ENCODE measurements at regions not wholly inside any gene's neighbourhood (a gene's known extent, or its start where the extent isn't known, plus 50 kb on each side); places are given as distances from the start of the nearest gene placed in this dataset.
"Not testable (repeated sequence)": the region's sequence is repeated elsewhere in the genome, so short reads cannot be mapped to it uniquely, and the experiment has no call there.

DNA sequence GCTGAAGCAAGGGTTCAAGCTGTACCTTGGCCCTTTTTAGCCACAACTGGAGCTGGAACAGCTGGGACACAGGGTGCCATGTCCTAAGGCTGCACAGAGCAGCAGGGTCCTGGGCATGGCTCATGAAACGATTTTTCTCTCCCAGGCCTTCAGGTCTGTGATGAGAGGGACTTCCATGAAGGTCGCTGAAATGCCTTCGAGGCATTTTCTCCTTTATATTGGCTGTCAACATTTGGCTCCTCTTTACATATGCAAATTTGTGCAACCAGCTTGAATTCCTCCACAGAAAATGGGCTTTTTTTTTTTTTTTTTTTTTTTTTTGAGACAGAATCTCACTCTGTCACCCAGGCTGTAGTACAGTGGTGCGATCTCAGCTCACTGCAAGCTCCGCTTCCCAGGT lies 430.8 kb downstream of the PCDH11X start:
- no peak overlapping the region for H3K4me3 ChIP-seq (ENCODE audit: insufficient read depth, low read length)
- H3K4me2 ChIP-seq (ENCODE audit: insufficient read depth, low read length) = no peak overlapping the region
- no peaks in the 10 kb centered on the region for H3K27me3 ChIP-seq (ENCODE audit: insufficient read depth, low read length)
- no peaks in the 10 kb centered on the region for H3K36me3 ChIP-seq (ENCODE audit: insufficient read depth, low read length)
- H2AFZ ChIP-seq (ENCODE audit: low read length) = no peak overlapping the region
- no peaks in the 10 kb centered on the region for H4K20me1 ChIP-seq (ENCODE audit: insufficient read depth, low read length)
- H3K27ac ChIP-seq (ENCODE audit: low read depth, low read length) = no peak overlapping the region
- DNase-seq (ENCODE audit: insufficient read length, low spot score, missing footprints) = no peak
- H3K79me2 ChIP-seq (ENCODE audit: insufficient read depth, low read length) = no peaks in the 10 kb centered on the region
- H3K4me1 ChIP-seq (ENCODE audit: insufficient read depth, low read length) = no peaks in the 10 kb centered on the region
- H3K9me3 ChIP-seq (ENCODE audit: low read depth, low read length) = no peaks in the 10 kb centered on the region
- TF ChIP-seq, protein P1, sequence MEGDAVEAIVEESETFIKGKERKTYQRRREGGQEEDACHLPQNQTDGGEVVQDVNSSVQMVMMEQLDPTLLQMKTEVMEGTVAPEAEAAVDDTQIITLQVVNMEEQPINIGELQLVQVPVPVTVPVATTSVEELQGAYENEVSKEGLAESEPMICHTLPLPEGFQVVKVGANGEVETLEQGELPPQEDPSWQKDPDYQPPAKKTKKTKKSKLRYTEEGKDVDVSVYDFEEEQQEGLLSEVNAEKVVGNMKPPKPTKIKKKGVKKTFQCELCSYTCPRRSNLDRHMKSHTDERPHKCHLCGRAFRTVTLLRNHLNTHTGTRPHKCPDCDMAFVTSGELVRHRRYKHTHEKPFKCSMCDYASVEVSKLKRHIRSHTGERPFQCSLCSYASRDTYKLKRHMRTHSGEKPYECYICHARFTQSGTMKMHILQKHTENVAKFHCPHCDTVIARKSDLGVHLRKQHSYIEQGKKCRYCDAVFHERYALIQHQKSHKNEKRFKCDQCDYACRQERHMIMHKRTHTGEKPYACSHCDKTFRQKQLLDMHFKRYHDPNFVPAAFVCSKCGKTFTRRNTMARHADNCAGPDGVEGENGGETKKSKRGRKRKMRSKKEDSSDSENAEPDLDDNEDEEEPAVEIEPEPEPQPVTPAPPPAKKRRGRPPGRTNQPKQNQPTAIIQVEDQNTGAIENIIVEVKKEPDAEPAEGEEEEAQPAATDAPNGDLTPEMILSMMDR (IDR thresholded peaks at IDR 0.05; ENCODE audit: extremely low read depth, low read depth, low read length) = no peak

DNA sequence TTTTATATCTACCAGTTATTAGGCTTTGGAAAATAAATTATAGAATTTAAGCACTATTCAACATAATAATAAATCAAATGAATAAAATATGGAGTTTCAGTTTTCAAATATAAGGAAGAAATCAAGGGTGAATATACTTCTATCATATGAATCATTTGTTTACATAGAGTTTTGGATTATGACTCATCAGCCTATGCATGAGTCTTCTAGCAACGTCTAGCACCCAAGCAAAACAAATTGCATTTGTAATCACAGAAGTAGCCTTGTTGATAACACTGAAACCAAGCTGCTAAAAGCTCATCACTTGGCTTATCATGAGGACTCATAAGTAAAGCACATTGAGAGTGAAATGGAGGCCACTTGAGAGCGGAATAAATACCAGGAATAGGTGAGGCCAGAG lies 434.6 kb downstream of the PCDH11X start:
- TF ChIP-seq, protein P1 (IDR thresholded peaks at IDR 0.05; ENCODE audit: extremely low read depth, low read depth, low read length) = no peak
- no peaks in the 10 kb centered on the region for H3K27me3 ChIP-seq (ENCODE audit: insufficient read depth, low read length)
- H3K4me1 ChIP-seq (ENCODE audit: insufficient read depth, low read length) = no peaks in the 10 kb centered on the region
- no peaks in the 10 kb centered on the region for H3K9me3 ChIP-seq (ENCODE audit: low read depth, low read length)
- no peaks in the 10 kb centered on the region for H4K20me1 ChIP-seq (ENCODE audit: insufficient read depth, low read length)
- H3K36me3 ChIP-seq (ENCODE audit: insufficient read depth, low read length) = no peaks in the 10 kb centered on the region
- H3K4me2 ChIP-seq (ENCODE audit: insufficient read depth, low read length) = no peak overlapping the region
- no peak overlapping the region for H3K27ac ChIP-seq (ENCODE audit: low read depth, low read length)
- H2AFZ ChIP-seq (ENCODE audit: low read length) = no peak overlapping the region
- H3K79me2 ChIP-seq (ENCODE audit: insufficient read depth, low read length) = no peaks in the 10 kb centered on the region
- DNase-seq (ENCODE audit: insufficient read length, low spot score, missing footprints) = no peak
- no peak overlapping the region for H3K4me3 ChIP-seq (ENCODE audit: insufficient read depth, low read length)

DNA sequence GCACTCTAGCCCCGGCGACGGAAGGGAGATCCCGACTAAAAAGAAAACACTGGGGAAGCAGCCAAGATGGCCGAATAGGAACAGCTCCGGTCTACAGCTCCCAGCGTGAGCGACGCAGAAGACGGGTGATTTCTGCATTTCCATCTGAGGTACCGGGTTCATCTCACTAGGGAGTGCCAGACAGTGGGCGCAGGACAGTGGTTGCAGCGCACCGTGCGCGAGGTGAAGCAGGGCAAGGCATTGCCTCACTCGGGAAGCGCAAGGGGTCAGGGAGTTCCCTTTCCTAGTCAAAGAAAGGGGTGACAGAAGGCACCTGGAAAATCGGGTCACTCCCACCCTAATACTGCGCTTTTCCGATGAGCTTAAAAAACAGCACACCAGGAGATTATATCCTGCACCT lies 435.8 kb downstream of the PCDH11X start:
- not testable (repeated sequence) for H3K27ac ChIP-seq (ENCODE audit: low read depth, low read length); H3K4me3 ChIP-seq (ENCODE audit: insufficient read depth, low read length); H3K27me3 ChIP-seq (ENCODE audit: insufficient read depth, low read length)

DNA sequence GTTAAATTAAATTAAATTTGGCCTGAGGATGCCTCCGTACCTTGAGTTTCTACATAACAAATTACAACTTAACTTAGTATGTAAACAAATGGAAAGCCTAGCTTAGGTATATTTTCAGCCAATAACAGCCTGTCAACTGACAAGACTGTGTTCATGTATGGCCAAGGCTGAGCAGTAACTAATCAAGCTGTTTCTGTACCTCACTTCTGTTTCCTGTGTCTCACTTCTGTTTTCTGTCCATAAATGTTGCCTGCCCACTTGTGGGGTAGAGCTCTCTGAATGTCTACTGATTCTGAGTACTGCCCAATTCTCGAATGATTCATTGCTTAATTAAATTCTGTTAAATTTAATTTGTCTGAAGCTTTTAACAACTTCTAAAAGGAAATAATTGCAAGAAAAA lies 445.2 kb downstream of the PCDH11X start:
- H3K27me3 ChIP-seq (ENCODE audit: insufficient read depth, low read length) = no peaks in the 10 kb centered on the region
- no peaks in the 10 kb centered on the region for H3K79me2 ChIP-seq (ENCODE audit: insufficient read depth, low read length)
- H2AFZ ChIP-seq (ENCODE audit: low read length) = no peak overlapping the region
- H3K4me1 ChIP-seq (ENCODE audit: insufficient read depth, low read length) = no peaks in the 10 kb centered on the region
- no peak overlapping the region for H3K4me2 ChIP-seq (ENCODE audit: insufficient read depth, low read length)
- H3K9me3 ChIP-seq (ENCODE audit: low read depth, low read length) = no peaks in the 10 kb centered on the region
- no peak for DNase-seq (ENCODE audit: insufficient read length, low spot score, missing footprints)
- TF ChIP-seq, protein P1 (IDR thresholded peaks at IDR 0.05; ENCODE audit: extremely low read depth, low read depth, low read length) = no peak
- H3K27ac ChIP-seq (ENCODE audit: low read depth, low read length) = no peak overlapping the region
- H3K4me3 ChIP-seq (ENCODE audit: insufficient read depth, low read length) = no peak overlapping the region
- no peaks in the 10 kb centered on the region for H4K20me1 ChIP-seq (ENCODE audit: insufficient read depth, low read length)
- H3K36me3 ChIP-seq (ENCODE audit: insufficient read depth, low read length) = no peaks in the 10 kb centered on the region

More for the DNA sequence above, 435.8 kb downstream of the PCDH11X start:
- H3K4me1 ChIP-seq (ENCODE audit: insufficient read depth, low read length); H2AFZ ChIP-seq (ENCODE audit: low read length); H3K9me3 ChIP-seq (ENCODE audit: low read depth, low read length); H3K79me2 ChIP-seq (ENCODE audit: insufficient read depth, low read length); H4K20me1 ChIP-seq (ENCODE audit: insufficient read depth, low read length); H3K36me3 ChIP-seq (ENCODE audit: insufficient read depth, low read length); DNase-seq (ENCODE audit: insufficient read length, low spot score, missing footprints); H3K4me2 ChIP-seq (ENCODE audit: insufficient read depth, low read length): not testable (repeated sequence)

All from osteoblast (primary cell).